Left ventricle myocardium superior (tissue), 1 donor: ENCODE measurements at regions not wholly inside any gene's neighbourhood (a gene's known extent, or its start where the extent isn't known, plus 50 kb on each side); places are given as distances from the start of the nearest gene placed in this dataset.

Source experiments
- ATAC-seq: fragments of 200-7000 bp; cut with Tn5 transposase; one replicate; pipeline ENCODE4 v1.9.1; 2020; ENCODE audit warnings: mild to moderate bottlenecking, moderate library complexity
- DNase-seq: peaks from one replicate; pipeline ENCODE4 v3.0.0-alpha.2; 2020
- intact Hi-C: fragments of 100-400 bp; cut with micrococcal nuclease; formaldehyde crosslinking; loops from one replicate; pipeline ENCODE4 v1.11.0; 2022
- donor health status: DM: no; HTN: yes; CAD: no; lungs with severe emphysema.

GRCh38 chr5:60403343-60404006 is 296.5 kb downstream of the DEPDC1B start:
- intact Hi-C loops, result no loop called here
- ATAC-seq, result no peak
- DNase-seq, result no peak

DNA sequence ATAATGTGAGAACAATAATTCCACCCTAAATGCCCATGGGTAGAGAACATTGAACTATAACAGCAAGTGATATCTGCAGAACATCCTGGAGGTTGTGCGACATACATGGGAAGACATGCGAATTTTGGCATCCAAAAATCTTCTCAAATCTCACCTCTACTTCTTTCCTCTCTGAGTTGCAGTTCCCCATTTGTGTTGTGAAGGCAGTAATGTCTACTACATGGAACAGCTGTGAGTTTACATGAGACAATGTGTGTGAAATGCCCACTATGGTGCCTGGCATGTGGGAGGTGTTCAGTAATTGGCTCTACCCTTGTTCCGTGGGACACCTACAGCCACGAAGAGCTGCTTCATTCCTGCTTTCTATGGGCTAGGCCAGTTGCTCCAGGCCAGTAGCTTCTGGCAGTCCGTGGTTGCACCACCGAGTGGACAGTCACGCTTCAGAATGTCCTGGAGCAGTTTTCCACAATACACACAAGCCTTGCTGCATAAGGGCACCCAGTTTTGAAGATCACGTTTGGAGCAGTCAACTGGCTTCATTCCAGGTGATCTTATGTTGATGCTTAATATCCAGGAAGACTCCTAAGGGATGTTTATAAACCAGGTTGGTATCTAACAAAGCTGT is 297.7 kb downstream of the DEPDC1B start:
- ATAC-seq (no peak), DNase-seq (no peak)
- intact Hi-C loops, result no loop called here

- no peak for ATAC-seq
- no peak for DNase-seq
- intact Hi-C loops, result no loop called here
These were observed 298.4 kb downstream of the DEPDC1B start for GRCh38 chr5:60401526-60401925.

- ATAC-seq (no peak), DNase-seq (no peak)
- intact Hi-C loops, result no loop called here
These were observed 300.5 kb downstream of the DEPDC1B start for GRCh38 chr5:60399507-60399906.

DNA sequence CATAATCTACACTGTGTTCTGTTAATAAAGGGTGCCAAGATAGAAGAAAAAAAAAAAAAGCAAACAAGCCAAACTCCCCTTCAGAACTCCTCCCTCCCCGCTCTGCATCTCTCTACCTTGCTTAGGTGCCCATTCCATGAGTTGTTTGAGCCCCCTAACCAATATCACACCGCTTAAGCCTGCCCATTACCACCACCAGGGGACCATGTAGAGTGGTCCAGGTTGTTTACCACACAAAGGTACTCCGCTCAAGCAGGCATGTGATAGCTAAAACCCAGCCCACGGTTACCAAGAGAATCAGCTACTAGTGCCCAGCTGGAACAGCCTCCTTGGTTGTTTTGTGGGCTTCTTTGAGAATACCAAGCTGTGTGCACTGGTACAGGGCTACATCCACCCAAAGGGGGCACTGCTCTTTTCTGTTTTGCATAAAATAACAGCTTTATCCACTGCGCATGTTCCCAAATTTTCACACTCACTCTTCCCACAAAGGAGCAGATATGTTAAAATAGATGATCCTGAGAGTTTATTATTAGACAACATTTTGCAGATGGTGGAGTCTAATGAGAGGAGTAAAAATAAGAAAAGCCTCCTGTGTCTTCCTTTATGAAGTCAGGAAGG is 304.1 kb downstream of the DEPDC1B start:
- intact Hi-C loops, result no loop called here
- DNase-seq (no peak), ATAC-seq (no peak)

DNA sequence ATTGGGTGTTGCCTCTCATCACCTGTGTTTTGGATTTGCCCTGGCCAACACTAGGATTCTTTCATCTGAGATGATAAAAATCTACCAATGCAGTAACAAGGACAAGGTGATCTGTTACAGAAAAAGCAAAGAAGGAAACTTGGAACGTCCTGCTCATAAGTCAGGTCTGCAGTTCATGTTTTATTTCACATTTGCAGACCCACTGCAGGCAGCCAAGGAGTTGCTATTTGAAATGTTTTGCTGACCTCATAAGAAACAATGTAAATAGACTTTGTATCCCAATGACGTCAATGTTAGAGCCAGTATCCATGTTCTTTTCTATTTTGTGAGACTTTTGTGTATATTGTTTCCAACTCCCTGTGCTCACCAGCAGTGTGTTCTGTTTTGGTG is 312.9 kb downstream of the DEPDC1B start:
- ATAC-seq (no peak), DNase-seq (no peak)
- intact Hi-C loops, result no loop called here

DNA sequence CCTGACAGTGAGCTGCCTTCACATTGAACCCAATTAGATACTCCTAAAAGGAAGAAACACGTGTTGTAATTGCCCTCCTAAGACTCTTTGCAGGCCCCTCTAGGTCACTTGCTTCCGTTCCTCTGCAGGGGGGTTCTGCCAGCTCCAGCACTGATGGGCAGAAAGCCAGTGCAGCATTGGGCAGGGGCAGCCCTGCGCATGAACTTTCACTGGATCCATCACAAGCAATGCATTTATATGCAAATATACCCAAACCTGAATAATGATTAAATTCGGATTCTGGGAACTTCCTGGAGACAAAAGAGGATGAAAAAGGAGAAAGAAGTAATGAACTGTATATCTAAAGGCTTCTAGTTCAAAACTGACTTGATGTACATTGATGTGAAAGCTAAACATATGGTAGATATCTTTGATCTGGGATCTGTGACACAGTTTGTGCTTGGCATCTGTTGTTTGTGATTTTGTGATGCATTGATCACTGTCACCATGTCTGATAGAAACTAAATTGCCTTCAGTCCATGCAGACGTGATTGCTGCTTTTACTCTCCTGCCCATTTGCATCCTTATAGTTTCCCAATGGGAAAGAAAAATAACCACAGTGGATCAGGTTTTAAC is 313.4 kb downstream of the DEPDC1B start:
- DNase-seq, result no peak
- intact Hi-C loops, result no loop called here
- no peak for ATAC-seq

DNA sequence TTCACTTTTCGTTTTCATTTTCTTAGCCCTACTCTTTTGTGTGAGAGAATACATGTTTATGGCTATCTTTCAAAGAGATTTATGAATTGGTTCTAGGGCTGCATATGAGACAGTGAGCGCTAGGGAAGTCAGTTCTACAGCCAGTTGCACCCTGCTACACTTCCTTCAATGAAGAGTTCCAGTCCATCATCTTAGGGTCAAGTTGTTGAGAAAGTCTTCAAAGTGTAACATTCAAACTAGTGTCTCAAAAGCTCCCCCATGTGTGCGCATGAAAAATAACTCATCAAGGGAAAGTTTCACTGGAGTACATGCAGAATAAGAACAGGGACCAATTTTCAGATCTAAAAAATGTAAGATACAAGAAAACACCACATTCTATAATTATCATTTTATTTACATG is 317.2 kb downstream of the DEPDC1B start:
- intact Hi-C loops, result no loop called here
- ATAC-seq (no peak), DNase-seq (no peak)

GRCh38 chr5:60379907-60380306 is 320.1 kb downstream of the DEPDC1B start:
- intact Hi-C loops, result no loop called here
- DNase-seq, result no peak
- no peak for ATAC-seq

DNA sequence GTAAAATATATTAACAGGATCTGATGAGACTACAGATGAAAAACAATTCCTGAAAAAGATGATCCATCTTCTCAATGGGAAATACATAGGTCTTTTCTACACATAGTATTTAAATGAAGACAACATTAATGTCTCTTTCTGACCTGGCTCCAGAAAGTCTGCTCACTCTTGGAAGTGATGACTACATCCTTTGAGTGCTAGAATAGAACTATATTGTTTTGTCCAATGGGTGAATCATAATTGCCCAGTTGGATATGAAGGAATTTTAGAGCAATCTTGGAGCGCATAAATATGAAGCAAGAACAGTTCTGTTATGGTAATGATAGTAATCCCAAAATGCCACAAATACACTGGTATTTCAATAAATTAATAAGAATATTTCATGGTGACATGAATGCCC is 322.1 kb downstream of the DEPDC1B start:
- ATAC-seq (no peak), DNase-seq (no peak)
- intact Hi-C loops, result no loop called here

GRCh38 chr5:60376860-60377259 is 323.1 kb downstream of the DEPDC1B start:
- no peak for DNase-seq
- no peak for ATAC-seq
- intact Hi-C loops, result no loop called here

DNA sequence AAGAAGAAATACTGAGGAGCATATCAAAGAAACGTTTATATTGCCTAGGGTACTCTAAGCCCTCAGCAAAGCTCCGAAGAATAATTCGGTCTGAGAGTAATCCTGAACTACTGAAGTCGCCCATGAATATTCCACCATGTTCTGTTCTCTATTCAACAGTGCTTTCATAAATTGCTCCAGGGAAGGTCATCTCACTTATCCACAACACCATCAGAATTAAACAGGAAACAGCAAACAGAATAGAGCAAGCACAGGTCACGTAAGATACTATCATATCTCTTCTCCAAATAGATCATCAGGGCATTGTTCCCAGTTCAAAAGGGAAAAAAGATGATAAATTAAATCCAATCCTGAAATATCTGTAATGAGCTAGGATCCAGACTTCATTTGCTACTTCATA is 325.6 kb downstream of the DEPDC1B start:
- DNase-seq (no peak), ATAC-seq (no peak)
- intact Hi-C loops, result no loop called here

DNA sequence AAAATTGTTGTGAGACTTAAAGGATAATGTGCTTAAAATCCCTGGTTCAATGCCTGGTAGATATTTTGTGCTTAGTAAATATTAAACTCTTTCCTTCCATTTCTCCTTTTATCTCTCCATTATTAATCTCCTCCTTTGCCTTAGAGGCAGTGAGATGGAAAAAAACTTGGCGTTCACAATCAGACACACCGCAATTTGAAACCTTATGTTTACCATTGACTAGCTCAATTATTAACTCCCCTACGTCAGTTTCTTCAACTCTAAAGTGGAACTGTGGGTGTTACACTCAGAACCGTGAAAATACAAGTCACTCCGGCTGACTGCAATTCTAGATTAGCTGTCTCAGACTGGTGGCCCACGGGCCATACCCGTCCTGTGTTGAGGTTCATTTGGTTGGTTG is 327.2 kb downstream of the DEPDC1B start:
- intact Hi-C loops, result no loop called here
- ATAC-seq (no peak), DNase-seq (no peak)

- ATAC-seq (no peak), DNase-seq (no peak)
- intact Hi-C loops, result no loop called here
These were observed 328.9 kb downstream of the DEPDC1B start for GRCh38 chr5:60371065-60371464.

DNA sequence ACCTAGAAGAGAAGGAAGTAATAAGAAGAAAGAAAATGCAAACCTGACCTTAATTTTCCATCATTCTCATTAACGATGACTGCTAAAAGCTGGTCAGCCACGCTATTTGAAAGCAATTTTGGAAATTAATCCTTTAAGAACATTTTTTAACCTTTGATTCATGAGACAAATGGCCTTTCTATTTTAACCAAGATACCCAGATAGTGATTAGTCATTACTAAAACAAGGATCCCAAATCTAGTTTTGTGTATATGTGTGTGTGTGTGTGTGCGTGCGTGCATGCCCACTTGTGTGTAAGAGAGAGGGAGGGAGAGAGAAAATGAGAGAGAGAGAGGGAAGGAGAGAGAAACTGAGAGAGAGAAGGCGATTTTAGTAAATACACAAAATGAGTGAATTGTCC is 329.5 kb downstream of the DEPDC1B start:
- ATAC-seq (no peak), DNase-seq (no peak)
- intact Hi-C loops, result no loop called here

GRCh38 chr5:60369391-60369790 is 330.6 kb downstream of the DEPDC1B start:
- DNase-seq (no peak), ATAC-seq (no peak)
- intact Hi-C loops, result no loop called here

DNA sequence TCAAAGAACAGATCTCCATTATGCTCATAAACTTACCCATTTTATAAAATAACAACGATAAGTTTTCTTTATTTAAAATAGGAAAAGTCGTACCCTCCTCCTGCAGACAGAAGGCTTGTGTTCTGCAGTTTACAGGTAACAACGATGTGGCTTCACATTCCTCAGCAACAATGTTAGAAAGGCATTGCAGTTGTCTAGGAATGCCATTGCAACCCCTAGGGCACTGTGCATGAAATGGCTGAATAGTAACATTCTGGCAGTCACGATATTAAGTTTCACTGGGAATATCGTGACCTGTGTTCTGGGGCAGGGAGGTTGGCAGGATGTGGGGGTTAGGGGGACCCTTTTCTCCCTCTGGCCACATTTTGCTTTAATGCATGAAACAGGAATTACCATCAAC is 331.9 kb downstream of the DEPDC1B start:
- intact Hi-C loops, result no loop called here
- ATAC-seq (no peak), DNase-seq (no peak)

GRCh38 chr5:60366489-60366888 is 333.5 kb downstream of the DEPDC1B start:
- no peak for ATAC-seq
- intact Hi-C loops, result no loop called here
- no peak for DNase-seq

DNA sequence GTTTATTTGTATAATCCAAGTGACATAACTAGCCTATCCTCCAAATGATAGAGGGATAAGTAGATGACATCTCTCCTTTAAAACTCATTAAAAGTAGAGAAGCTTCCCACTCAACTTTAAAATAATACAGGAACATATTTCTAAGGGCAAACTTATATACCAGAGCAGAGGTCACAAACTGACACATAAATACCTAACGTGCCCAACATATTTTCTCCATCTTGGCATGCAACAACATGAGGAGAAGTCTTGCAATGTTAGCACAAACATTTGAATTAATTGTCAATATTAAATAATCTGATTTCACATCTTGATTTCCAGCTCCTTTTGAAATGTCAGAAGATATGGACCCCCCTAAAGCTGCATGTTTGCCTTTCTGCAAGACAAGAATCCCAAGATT is 335.0 kb downstream of the DEPDC1B start:
- intact Hi-C loops, result no loop called here
- DNase-seq (no peak), ATAC-seq (no peak)

DNA sequence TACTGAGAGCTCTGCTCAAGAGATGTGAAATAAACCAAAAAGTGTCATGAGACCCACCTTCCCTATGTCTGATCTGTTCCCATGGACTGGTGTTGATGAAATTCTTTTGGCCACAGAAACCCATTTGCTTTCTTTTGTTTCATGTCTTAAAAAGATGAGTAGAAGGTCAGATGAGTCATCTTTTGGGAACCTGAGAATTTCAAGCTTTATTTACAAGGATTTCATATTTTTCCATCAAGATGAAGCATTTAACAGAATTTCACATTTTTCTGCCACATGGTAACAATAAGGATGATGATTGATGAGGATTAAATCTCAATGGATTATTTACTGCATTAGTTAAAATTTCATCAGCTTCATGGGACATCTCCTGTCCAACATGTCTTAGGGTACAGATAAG is 337.8 kb downstream of the DEPDC1B start:
- DNase-seq, result no peak
- intact Hi-C loops, result no loop called here
- ATAC-seq, result no peak

DNA sequence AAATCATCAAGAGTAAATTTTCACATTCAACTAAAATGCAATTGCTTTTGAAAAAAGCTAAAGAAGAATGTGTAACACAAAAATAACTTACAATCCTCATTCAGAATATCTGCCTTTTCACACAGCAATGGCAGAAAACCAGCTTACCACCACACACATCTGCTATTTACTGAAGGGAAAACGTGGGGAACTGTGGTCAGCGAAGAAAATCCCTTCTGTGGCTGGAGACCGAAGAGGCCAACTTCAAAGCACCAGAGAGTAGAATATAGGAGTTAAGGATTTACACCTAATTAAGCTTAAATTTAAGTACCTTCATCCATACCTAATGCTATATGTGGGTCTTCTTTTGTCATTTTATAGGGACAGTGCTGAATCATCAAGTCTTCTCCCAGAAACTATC is 339.6 kb downstream of the DEPDC1B start:
- no peak for DNase-seq
- intact Hi-C loops, result no loop called here
- ATAC-seq, result no peak
